GM21367 (cell line): ENCODE measurements at regions not wholly inside any gene's neighbourhood (a gene's known extent, or its start where the extent isn't known, plus 50 kb on each side); places are given as distances from the start of the nearest gene placed in this dataset.
"Not testable (repeated sequence)": the region's sequence is repeated elsewhere in the genome, so short reads cannot be mapped to it uniquely, and the experiment has no call there.

Experiments
- ATAC-seq: cut with Tn5 transposase; IDR thresholded peaks from one replicate; pipeline ENCODE4 v1.9.1; 2021; ENCODE audit not compliant: unreplicated experiment

DNA sequence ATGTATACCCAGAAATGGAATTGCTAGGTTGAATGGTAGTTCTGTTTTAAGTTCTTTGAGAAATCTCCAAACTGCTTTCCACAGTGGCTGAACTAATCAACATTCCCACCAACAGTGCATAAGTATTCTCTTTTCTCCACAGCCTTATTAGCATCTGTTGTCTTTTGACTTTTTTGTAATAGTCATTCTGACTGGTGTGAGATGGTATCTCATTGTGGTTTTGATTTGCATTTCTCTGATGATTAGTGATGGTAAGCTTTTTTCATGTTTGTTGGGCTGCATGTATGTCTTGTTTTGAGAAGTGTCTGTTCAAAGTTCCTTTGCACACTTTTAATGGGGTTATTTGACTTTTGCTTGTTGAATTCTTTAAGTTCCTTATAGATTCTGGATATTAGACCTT is 52.4 kb upstream of the EHHADH start:
- not testable (repeated sequence) for ATAC-seq

DNA sequence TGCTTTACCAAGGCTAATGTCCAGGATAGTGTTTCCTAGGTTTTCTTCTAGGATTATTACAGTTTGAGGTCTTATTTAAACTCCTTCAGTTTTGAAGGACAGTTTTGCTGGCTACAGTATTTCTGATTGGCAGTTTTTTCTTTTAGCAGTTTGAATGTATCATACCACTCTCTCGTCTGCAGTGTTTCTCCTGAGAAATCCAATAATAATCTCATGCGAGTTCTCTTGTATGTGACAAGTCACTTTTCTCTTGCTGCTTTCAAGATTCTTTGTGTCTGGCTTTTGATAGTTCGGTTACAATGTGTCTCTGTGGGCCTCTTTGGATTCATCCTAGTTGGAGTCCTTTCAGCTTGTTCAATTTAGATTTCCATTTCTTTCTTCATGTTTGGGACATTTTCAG is 53.0 kb upstream of the EHHADH start:
- ATAC-seq = no peak

DNA sequence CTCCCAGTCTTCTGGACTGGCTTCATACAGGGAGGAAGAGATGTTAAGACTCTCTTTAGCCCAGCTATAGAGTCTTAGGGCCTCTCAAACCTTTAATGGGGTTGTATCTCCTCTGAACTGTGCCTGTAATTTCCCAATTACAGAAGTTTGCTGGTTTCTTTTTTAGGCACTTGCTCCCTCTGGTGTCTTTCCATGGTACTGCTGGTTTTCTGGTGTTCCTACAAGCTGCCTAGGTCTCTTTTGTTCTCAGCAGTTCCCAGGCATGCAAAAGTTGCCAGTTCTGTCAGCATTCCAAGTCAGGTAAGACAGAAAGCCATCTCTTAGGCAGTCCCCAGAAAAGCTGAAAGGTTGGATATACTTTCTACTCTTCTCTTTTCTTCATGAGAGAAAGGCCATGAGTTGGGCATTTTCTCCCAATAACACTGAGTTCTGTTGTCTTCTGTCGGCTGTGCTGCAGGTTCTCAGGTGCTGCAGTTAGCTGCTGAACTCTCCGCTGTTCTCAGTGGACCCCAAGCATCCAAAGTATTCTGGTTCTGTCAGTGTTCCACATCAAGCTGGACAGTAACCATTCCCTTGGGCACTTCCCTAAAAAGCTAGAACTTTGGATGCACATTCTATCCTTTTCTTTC is 54.4 kb upstream of the EHHADH start:
- ATAC-seq = peak; percentile 62

DNA sequence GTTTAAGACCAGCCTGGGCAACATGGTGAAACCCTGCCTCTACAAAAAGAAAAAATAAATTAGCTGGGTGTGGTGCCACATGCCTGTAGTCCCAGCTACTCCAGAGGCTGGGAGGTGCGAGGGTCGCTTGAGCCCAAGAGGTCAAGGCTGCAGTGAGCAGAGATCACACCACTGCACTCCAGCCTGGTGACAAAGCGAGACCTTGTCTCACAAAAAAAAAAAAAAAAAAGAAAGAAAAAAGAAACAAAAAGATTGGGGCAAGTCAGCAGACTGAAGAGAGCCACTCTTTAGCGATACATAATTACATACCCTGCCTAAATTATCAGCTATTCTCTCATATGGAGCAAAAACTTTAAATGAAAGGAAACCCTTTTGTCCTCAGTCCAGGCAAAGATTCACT is 53.6 kb upstream of the MAP3K13 start:
- no peak for ATAC-seq

DNA sequence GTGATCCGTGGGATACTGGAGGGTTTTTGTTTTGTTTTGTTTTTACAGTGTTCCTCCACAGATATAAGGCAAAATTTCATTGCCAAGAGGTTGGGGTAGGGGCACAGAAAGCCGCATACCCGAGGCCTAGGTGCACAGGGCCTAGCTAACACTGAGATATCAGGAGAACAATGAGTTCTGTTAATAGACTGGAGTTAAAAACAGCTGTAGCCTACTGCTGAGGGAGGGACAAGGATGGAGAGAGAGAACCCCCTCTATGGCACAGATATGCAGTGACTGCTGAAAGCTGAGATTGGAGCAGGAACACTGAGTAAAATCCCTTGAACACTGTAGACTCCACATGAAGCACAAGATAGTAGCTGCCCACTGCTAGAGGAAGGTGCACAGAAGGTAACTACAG is 53.1 kb upstream of the MAP3K13 start:
- ATAC-seq = no peak

DNA sequence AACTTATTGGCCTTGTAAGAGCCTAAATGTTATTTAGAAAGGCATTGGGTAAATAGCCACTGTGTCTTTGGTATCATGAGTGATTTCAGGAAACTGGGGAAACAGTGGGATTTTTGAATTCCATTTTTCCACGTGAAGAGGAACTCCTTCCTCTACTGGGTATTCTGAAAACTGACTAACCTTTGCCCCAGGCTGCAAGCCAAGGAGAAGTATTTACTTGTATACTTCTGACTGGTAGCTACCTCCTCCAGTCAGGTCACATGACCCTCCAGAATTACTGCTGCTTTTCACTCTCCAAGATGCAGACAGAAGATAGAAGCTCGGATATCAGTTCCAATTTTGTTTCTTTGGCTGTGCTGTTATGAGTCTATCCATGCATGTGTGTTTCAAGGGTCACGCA is 50.9 kb upstream of the MAP3K13 start:
- ATAC-seq = no peak
